K562 (cell line): ENCODE measurements at regions not wholly inside any gene's neighbourhood (a gene's known extent, or its start where the extent isn't known, plus 50 kb on each side); places are given as distances from the start of the nearest gene placed in this dataset.

ENCODE experiments used
- JUNB ChIP-seq: fragments of 450-650 bp; formaldehyde crosslinking; conservative IDR thresholded peaks from 2 replicates; pipeline ENCODE4 v1.4.0; 2020; ENCODE audit warnings: mild to moderate bottlenecking
- RBM14 ChIP-seq: fragments of 200-400 bp; formaldehyde crosslinking; IDR thresholded peaks from 2 replicates; pipeline ENCODE4 v1.6.1; 2018; ENCODE audit warnings: low read depth, mild to moderate bottlenecking, low read length, moderate library complexity, borderline replicate concordance; ENCODE audit not compliant: insufficient read depth
- ZNF551 ChIP-seq: fragments of 250-450 bp; sonication (Bioruptor Pico); IDR thresholded peaks from 2 replicates; pipeline ENCODE4 v1.5.0; 2021; ENCODE audit warnings: mild to moderate bottlenecking, moderate library complexity
- ZNF76 ChIP-seq: fragments of 250-450 bp; sonication (Bioruptor Pico); IDR thresholded peaks from 2 replicates; pipeline ENCODE4 v1.4.0; 2020; ENCODE audit warnings: mild to moderate bottlenecking, moderate library complexity, borderline replicate concordance
- TF ChIP-seq, protein P1 (sequence below): fragments of 250-450 bp; sonication (Bioruptor Pico); IDR thresholded peaks from 2 replicates; pipeline ENCODE4 v1.4.0; 2020
- TF ChIP-seq, protein P2 (sequence below): fragments of 450-650 bp; conservative IDR thresholded peaks from 2 replicates; pipeline ENCODE4 v1.6.1; 2016; ENCODE audit warnings: missing genetic modification characterization, low read depth, mild to moderate bottlenecking, control low read depth, missing compliant biosample characterization

DNA sequence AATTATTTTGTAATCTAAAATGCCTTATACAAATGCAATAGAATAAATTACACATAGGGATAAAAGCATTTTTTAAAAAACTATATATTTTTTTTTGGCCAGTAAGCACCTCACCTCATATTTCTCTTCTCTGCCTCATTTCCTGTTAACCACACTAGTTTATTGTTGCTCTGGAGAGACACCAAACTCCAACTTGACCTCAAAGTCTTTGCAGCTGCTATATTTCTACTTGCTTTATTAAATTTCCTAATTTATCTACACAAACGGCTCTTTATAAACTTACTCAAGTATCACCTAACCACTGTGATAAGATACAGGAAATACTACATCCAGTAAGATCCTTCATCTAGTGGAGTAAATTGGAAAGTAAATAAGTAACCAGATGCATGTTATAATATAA lies 622.3 kb downstream of the C12orf50 start (continued):
- TF ChIP-seq, protein P1, sequence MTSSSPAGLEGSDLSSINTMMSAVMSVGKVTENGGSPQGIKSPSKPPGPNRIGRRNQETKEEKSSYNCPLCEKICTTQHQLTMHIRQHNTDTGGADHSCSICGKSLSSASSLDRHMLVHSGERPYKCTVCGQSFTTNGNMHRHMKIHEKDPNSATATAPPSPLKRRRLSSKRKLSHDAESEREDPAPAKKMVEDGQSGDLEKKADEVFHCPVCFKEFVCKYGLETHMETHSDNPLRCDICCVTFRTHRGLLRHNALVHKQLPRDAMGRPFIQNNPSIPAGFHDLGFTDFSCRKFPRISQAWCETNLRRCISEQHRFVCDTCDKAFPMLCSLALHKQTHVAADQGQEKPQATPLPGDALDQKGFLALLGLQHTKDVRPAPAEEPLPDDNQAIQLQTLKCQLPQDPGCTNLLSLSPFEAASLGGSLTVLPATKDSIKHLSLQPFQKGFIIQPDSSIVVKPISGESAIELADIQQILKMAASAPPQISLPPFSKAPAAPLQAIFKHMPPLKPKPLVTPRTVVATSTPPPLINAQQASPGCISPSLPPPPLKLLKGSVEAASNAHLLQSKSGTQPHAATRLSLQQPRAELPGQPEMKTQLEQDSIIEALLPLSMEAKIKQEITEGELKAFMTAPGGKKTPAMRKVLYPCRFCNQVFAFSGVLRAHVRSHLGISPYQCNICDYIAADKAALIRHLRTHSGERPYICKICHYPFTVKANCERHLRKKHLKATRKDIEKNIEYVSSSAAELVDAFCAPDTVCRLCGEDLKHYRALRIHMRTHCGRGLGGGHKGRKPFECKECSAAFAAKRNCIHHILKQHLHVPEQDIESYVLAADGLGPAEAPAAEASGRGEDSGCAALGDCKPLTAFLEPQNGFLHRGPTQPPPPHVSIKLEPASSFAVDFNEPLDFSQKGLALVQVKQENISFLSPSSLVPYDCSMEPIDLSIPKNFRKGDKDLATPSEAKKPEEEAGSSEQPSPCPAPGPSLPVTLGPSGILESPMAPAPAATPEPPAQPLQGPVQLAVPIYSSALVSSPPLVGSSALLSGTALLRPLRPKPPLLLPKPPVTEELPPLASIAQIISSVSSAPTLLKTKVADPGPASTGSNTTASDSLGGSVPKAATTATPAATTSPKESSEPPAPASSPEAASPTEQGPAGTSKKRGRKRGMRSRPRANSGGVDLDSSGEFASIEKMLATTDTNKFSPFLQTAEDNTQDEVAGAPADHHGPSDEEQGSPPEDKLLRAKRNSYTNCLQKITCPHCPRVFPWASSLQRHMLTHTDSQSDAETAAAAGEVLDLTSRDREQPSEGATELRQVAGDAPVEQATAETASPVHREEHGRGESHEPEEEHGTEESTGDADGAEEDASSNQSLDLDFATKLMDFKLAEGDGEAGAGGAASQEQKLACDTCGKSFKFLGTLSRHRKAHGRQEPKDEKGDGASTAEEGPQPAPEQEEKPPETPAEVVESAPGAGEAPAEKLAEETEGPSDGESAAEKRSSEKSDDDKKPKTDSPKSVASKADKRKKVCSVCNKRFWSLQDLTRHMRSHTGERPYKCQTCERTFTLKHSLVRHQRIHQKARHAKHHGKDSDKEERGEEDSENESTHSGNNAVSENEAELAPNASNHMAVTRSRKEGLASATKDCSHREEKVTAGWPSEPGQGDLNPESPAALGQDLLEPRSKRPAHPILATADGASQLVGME (CRISPR knock-in tag), result no peak
- TF ChIP-seq ZNF551 (CRISPR knock-in tag) (no peak), JUNB (CRISPR knock-in tag) (no peak), RBM14 (no peak), ZNF76 (CRISPR knock-in tag) (no peak)
- TF ChIP-seq, protein P2, sequence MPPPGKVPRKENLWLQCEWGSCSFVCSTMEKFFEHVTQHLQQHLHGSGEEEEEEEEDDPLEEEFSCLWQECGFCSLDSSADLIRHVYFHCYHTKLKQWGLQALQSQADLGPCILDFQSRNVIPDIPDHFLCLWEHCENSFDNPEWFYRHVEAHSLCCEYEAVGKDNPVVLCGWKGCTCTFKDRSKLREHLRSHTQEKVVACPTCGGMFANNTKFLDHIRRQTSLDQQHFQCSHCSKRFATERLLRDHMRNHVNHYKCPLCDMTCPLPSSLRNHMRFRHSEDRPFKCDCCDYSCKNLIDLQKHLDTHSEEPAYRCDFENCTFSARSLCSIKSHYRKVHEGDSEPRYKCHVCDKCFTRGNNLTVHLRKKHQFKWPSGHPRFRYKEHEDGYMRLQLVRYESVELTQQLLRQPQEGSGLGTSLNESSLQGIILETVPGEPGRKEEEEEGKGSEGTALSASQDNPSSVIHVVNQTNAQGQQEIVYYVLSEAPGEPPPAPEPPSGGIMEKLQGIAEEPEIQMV, result no peak
